Stimulated activated naive CD4-positive, alpha-beta T cell treated with Interleukin-2 at 50 U/mL for 16 hours (primary cell): ENCODE measurements at regions not wholly inside any gene's neighbourhood (a gene's known extent, or its start where the extent isn't known, plus 50 kb on each side); places are given as distances from the start of the nearest gene placed in this dataset.
"Not testable (repeated sequence)": the region's sequence is repeated elsewhere in the genome, so short reads cannot be mapped to it uniquely, and the experiment has no call there.

Experiments used
- DNase-seq: peaks from one replicate; lab custom pipeline; 2025; lab: John Stamatoyannopoulos, UW

- DNase-seq = no peak
Measured at GRCh38 chr5:157944077-157944633, 85.2 kb upstream of the CLINT1 start.

GRCh38 chr5:157942595-157942994 is 83.7 kb upstream of the CLINT1 start:
- no peak for DNase-seq

DNA sequence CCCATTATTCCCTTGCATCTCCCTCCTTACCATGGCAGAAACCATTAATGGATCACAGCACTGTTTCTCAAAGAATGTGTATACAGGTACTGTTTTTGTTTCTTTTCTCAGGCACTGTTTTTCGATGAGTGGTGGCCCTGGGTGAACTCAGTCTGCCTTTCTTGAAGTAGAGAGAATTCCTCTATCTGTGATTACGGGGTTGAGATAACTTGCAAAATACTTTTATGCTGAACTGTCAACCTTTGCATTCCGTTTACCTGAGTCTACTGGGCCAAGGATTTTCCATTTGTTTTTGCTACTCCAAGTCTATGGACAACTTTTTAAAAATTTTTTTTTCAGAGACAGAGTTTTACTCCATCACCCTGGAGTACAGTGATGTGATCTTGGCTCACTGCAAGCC is 82.7 kb upstream of the CLINT1 start:
- DNase-seq = no peak

GRCh38 chr5:157938101-157938500 is 79.2 kb upstream of the CLINT1 start:
- not testable (repeated sequence) for DNase-seq

DNA sequence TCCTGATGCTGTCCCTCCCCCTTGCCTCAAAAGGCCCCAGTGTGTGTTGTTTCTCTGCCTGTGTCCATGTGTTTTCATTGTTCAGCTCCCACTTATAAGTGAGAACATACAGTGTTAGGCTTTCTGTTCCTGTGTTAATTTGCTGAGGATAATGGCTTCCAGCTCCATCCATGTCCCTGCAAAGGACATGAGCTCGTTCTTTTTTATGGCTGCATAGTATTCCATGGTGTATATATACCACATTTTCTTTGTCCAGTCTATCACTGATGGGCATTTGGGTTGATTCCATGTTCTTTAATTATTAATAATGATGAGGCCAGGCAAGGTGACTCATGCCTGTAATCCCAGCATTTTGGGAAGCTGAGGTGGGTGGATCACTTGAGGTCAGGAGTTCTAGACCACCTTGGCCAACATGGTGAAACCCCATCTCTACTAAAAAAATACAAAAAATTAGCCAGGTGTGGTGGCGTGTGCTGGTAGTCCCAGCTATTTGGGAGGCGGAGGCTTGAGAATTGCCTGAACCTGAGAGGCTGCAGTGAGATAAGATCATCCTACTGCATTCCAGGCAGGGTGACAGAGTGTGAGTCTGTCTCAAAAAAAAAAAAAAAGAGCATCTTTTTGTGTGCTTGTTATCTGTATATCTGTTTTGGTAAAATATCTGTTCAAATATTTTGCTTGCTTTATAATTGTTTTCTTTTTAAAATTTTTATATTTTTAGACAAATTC is 78.0 kb upstream of the CLINT1 start:
- DNase-seq = not testable (repeated sequence)

DNA sequence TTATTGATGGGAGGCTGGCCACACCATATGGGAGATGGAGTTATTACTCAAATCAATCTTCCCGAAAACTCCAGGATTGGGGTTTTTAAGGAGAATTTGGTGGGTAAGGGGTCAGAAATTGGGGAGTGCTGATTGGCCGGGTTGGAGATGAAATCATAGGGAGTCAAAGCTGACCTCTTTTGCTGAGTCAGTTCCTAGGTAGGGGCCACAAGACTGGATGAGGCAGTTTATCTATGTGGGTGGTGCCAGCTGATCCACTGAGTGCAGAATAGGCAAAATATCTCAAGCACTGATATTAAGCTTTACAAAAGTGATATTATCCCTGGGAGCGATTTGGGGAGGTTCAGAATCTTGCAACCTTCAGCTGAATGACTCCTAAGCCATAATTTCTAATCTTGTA is 75.7 kb upstream of the CLINT1 start:
- DNase-seq = no peak

DNA sequence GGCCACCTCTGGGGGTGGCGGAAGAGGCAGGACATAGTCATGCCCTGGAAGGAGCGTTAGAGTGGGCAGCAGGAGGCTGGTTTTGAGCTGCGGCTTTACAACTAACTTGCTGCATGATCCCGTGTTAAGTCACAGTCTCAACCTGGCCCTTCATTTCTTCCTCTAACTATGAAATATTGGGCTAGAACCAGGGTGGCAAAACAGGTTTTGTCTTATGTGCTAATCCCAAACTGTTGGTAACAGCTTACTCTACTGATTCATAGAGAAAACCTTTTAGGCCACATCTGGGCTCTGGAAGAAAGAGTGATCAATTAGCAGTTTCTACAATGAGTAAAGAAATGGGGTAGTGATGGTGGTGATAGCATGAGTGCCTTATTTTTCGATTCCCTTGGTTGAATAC is 74.1 kb upstream of the CLINT1 start:
- no peak for DNase-seq

GRCh38 chr5:157930710-157931109 is 71.8 kb upstream of the CLINT1 start:
- no peak for DNase-seq

DNA sequence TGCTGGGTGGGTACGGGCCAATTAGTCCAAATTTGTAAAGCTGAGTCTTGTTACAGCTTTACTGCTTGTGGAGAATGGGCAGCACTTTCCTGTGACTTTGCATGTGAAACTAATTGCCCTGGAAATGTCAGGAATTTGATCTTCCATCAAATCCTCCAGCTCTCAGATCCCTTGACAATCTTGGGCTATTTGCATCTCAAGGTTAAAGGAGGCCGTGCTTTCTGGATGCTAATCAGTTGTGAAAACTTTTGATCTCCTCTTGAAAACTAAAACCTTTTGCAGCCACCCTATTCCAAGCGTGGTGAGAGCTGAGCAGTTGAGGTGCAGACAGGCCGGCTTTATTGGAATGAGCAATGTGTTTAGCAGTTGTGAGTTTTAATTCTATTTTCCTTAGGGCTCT is 68.0 kb upstream of the CLINT1 start:
- no peak for DNase-seq

- DNase-seq = no peak
Measured at GRCh38 chr5:157925786-157926671, 67.1 kb upstream of the CLINT1 start.

- DNase-seq = no peak
Measured at GRCh38 chr5:157924931-157925729, 66.2 kb upstream of the CLINT1 start.

GRCh38 chr5:157924490-157924889 is 65.5 kb upstream of the CLINT1 start:
- DNase-seq = no peak

GRCh38 chr5:157923765-157924164 is 64.8 kb upstream of the CLINT1 start:
- DNase-seq = no peak

DNA sequence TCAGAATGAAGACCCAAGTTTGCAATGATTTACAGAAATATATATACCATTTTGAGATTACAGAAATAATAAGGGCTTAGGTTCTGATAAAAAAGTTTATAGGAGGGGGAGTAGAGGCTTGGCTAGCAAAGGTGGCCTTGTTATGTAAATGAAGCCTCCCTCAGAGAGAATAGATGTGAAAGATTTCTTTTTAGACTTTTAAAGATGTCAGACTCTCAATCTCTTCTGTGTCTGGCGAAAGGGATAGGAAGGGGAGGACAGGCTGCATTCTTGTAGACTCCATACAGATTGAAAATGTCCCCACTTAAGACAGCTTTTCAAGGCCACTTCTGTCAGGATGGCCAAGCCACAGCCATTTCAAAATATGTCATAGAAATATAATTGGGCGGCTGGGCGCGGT is 63.1 kb upstream of the CLINT1 start:
- no peak for DNase-seq

DNA sequence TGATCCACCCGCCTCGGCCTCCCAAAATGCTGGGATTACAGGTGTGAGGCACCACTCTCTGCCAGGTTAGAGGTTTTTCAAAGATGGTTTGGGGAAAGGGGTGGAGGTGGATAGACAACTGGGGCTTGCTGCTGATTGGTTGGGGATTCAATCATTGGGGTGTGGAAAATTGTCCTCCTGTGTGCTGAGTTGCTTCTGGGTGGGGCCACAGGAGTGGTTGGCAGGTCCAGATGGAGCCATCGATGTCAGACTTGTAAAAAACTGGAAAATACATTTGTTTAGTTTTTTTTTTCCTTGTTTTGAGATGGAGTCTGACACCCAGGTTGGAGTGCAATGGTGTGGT is 61.9 kb upstream of the CLINT1 start:
- DNase-seq = no peak

GRCh38 chr5:157918811-157919742 is 60.1 kb upstream of the CLINT1 start:
- no peak for DNase-seq

DNA sequence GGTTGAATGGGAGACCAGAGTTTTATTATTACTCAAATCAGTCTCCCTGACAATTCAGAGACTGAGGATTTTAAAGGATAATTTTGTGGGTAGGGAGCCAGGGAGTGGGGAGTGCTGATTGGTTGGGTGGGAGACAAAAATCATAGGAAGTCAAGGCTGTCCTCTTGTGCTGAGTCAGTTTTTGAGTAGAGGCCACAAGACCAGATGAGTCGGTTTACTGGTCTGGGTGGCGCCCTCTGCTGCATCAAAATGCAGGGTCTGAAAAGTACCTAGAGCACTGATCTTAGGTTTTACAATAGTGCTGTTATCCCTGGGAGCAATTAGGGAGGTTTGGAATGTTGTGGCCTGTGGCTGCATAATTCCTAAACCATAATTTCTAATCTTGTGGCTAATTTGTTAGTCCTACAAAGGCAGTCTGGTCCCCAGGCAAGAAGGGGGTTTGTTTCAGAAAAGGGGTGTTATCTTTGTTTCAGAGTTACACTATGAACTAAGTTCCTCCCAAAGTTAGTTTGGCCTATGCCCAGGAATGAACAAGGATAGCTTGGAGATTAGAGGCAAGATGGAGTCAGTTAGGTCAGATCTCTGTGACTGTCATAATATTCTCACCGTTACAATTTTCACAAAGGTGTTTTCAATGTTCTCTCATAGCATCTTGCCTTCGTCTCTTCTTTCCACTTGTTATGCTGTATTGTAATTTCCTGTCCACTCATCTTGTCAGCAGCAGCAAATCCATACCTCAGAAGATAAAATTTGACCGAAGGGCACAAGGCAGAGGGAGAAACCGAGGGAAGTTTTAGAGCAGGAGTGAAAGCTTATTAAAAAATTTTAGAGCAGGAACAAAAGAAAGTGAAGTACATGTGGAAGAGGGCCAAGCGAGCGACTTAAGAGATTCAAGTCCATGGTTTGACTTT is 59.2 kb upstream of the CLINT1 start:
- DNase-seq = peak; percentile 57

- no peak for DNase-seq
Measured at GRCh38 chr5:157917491-157917890, 58.5 kb upstream of the CLINT1 start.

DNA sequence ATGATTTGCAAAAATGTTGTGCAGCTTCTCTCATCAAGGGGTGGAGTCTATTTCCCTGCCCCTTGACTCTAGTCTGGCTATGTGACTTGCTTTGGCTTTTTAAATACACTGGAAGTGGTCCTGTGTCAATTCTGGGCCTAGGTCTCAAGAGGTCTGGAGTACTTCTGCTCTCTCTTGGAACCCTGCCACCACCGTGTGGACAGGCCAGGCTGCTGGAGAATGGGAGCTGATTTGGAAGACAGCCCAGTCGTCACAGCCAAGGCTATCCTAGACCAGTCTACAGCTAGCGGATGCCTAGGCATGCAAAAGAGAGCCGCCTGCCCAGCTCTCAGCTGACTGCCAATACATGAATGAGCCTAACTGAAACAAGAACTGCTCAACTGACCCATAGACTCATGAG is 56.7 kb upstream of the CLINT1 start:
- DNase-seq = no peak

DNA sequence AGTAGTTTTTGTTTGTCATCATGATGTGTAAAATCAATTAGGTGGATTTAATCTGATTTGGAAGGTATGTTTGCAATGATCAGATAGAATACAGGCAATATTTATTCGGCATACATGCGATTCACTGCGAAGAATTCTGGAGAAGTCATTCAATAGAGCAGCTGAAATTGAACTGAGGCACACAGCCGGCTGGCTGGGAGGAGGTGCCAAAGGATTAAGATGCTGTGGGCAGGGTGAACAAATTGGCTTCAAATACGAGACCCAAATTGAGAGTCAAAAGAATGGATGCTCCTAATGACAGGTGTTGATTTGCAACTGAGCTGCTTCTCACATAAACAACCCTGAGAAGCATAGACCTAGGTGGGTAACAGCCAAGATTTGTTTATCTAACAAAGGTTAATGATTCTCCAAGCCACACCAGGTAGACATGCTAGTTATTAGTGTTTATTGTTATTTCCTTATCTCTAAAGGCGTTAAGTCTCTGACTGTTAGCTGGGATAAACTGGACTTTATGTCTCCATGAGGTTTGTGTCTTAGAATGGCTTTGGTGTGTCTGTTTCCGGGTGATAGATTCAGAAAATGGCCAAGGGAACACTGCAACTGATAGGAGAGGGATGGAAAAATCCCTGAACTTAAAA is 55.3 kb upstream of the CLINT1 start:
- DNase-seq = no peak
